MCF 10A (cell line): ENCODE measurements at regions not wholly inside any gene's neighbourhood (a gene's known extent, or its start where the extent isn't known, plus 50 kb on each side); places are given as distances from the start of the nearest gene placed in this dataset.

Source experiments
- BruUV-seq: library from RNA; stranded (reverse); fragments of 400-500 nt; replicated peaks from 2 replicates; lab custom pipeline; 2021; lab: Mats Ljungman, UMichigan
- CTCF ChIA-PET: fragments of 300-600 bp; sonication (Branson Sonifier 250); formaldehyde crosslinking; extraction: SDS; loops from one replicate; lab custom pipeline; 2021; ENCODE audit warnings: antibody characterized with exemption, inconsistent platforms; lab: Yijun Ruan, JAX
- POLR2A ChIA-PET: fragments of 300-600, 350-650 bp; sonication (Branson Sonifier 250); formaldehyde crosslinking; extraction: SDS; loops from one replicate; lab custom pipeline; 2020; ENCODE audit warnings: antibody characterized with exemption, inconsistent platforms; lab: Yijun Ruan, JAX
- DNase-seq: peaks from one replicate; pipeline ENCODE4 v3.0.0-alpha.2; 2018; ENCODE audit not compliant: unreplicated experiment
- H3K27ac Mint-ChIP-seq: one replicate; pipeline ENCODE4 v1.8.0; 2022; ENCODE audit warnings: mild to moderate bottlenecking, low read depth, mixed read lengths; ENCODE audit not compliant: unreplicated experiment
- H3K27me3 Mint-ChIP-seq: one replicate; pipeline ENCODE4 v1.8.0; 2022; ENCODE audit warnings: mixed read lengths; ENCODE audit not compliant: insufficient read depth, unreplicated experiment
- H3K36me3 Mint-ChIP-seq: one replicate; pipeline ENCODE4 v1.8.0; 2022; ENCODE audit warnings: mild to moderate bottlenecking, moderate library complexity, mixed read lengths; ENCODE audit not compliant: insufficient read depth, unreplicated experiment
- H3K4me1 Mint-ChIP-seq: one replicate; pipeline ENCODE4 v1.8.0; 2022; ENCODE audit warnings: mixed read lengths; ENCODE audit not compliant: insufficient read depth, unreplicated experiment
- H3K4me3 Mint-ChIP-seq: one replicate; pipeline ENCODE4 v1.8.0; 2022; ENCODE audit warnings: mild to moderate bottlenecking, moderate library complexity, mixed read lengths; ENCODE audit not compliant: unreplicated experiment
- H3K9me3 Mint-ChIP-seq: one replicate; pipeline ENCODE4 v1.8.0; 2022; ENCODE audit warnings: mixed read lengths; ENCODE audit not compliant: unreplicated experiment
- intact Hi-C: fragments of 100-400 bp; cut with micrococcal nuclease; formaldehyde crosslinking; loops from 2 replicates; pipeline ENCODE4 v1.14.1; 2022
- TF ChIP-seq, protein P1 (sequence below): fragments of 200-600 bp; IDR thresholded peaks from one replicate; pipeline ENCODE4 v1.8.0; 2022; ENCODE audit warnings: antibody characterized with exemption, mild to moderate bottlenecking; ENCODE audit not compliant: unreplicated experiment

DNA sequence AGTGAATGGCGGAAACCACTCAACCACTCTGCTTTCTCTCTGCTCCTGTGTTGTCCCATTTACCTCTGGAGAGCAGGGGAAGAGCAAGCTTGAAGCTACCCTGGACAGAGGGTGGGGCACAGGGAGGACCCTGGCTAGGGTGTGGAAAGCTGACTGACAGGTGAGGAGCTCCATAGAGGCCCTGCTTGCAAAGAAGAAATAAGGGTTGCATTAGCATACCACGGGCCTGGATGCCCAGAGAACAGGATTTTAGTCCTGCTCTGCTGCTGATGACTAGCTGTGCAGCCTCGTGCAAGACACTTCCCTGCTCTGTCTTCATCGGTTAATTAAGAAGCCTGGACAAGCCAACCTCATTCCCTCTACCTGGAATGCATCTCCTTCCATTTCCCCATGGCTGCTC is 135.0 kb downstream of the BUD13 start:
- TF ChIP-seq, protein P1, sequence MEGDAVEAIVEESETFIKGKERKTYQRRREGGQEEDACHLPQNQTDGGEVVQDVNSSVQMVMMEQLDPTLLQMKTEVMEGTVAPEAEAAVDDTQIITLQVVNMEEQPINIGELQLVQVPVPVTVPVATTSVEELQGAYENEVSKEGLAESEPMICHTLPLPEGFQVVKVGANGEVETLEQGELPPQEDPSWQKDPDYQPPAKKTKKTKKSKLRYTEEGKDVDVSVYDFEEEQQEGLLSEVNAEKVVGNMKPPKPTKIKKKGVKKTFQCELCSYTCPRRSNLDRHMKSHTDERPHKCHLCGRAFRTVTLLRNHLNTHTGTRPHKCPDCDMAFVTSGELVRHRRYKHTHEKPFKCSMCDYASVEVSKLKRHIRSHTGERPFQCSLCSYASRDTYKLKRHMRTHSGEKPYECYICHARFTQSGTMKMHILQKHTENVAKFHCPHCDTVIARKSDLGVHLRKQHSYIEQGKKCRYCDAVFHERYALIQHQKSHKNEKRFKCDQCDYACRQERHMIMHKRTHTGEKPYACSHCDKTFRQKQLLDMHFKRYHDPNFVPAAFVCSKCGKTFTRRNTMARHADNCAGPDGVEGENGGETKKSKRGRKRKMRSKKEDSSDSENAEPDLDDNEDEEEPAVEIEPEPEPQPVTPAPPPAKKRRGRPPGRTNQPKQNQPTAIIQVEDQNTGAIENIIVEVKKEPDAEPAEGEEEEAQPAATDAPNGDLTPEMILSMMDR: no peak
- H3K36me3 Mint-ChIP-seq: no peaks in the 10 kb centered on the region

DNA sequence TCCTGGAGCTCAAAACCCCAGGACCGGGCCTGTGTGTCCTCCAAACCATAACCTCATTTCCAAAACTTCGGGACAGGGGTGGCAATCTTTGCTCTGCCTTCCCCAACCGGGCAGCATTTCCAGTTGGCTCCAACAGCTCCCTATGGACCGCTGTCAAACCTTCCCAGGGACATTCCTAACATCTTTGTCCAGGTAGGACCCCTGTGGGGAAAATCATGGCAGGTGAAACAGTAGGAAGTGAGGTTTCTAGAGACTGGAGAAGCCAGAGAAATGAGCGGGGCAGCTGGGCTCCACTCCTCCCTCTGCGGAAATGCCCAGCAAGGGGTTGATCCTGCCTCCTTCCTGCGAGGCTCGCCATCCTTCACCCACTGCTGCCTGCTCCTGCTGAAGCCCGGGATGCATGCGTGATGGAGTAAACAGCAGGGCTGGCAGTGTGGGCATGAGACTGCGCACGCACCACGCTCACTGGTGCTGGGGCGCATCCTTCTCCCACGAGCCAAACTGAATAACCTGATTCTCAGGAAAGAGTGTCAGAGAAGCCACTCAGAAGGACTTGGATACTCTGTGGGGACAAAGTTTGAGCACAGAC is 136.4 kb downstream of the BUD13 start:
- ChIA-PET POLR2A (no interaction called here), CTCF (no interaction called here)
- Mint-ChIP-seq H3K27ac (no peak overlapping the region), H3K4me3 (no peak overlapping the region), H3K27me3 (peaks cover 24% of the 10 kb centered on the region), H3K4me1 (no peaks in the 10 kb centered on the region), H3K36me3 (no peaks in the 10 kb centered on the region), H3K9me3 (no peaks in the 10 kb centered on the region)
- BruUV-seq: no TSS peak
- no peak for DNase-seq
- TF ChIP-seq, protein P1: no peak
- intact Hi-C loops: no loop called here

More for the DNA sequence above, 135.0 kb downstream of the BUD13 start:
- POLR2A ChIA-PET: no interaction called here
- peaks cover 12% of the 10 kb centered on the region for H3K27me3 Mint-ChIP-seq
- no peaks in the 10 kb centered on the region for H3K9me3 Mint-ChIP-seq
- no peak overlapping the region for H3K4me3 Mint-ChIP-seq
- no peak overlapping the region for H3K27ac Mint-ChIP-seq
- no peaks in the 10 kb centered on the region for H3K4me1 Mint-ChIP-seq
- no TSS peak for BruUV-seq
- DNase-seq: no peak
- CTCF ChIA-PET: interaction anchor here (0.7 to 1.2 kb wide), 2 partner anchors 17 to 322 kb away, joined by 3 to 4 read pairs; no protein-coding TSS in a partner anchor
- intact Hi-C loops: no loop called here

DNA sequence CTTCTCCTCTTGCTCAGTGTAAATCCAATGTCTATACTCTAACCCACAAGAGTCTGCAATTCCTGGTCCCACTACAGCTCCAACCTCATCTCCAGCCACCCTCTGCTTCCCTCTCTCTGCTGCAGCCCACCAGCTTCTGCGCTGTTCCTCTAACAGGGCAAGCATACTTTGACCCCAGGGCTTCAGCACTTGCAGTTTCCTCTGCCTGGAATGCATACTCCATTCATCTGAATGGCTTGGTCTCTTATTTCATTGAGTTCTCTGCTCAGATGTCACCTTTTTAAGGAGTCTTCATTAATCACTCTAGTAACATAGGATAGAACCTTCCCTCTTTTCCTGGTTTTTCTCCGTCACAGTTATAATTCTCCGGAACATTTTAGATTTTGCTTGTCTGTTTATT is 141.6 kb downstream of the BUD13 start:
- no peak for DNase-seq
- ChIA-PET POLR2A (no interaction called here), CTCF (no interaction called here)
- TF ChIP-seq, protein P1: no peak
- Mint-ChIP-seq H3K27me3 (peaks cover 40% of the 10 kb centered on the region), H3K27ac (no peak overlapping the region), H3K36me3 (no peaks in the 10 kb centered on the region), H3K4me3 (no peak overlapping the region), H3K4me1 (no peaks in the 10 kb centered on the region), H3K9me3 (no peaks in the 10 kb centered on the region)
- intact Hi-C loops: no loop called here
- BruUV-seq: no TSS peak

DNA sequence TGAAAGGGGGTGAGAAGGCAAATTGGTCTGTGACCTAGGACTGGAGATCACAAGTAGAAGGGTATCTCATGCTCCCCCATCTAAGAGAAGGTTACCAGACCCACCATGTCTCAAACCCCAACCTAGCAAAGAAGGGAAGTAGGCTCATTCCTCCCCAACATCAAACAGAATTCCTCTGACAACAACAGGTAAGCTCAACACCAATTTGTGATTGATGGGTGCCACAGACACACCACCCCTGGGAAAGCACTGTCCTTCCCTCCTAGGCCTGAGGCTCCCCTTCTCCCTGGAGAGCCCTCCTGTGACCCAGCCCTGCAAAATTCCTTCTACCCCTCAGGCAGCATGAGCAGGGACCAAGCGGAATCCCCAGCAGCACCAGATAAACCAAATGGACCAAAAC is 154.3 kb downstream of the BUD13 start:
- no peaks in the 10 kb centered on the region for H3K4me1 Mint-ChIP-seq
- POLR2A ChIA-PET: no interaction called here

More for the DNA sequence above, 154.3 kb downstream of the BUD13 start:
- intact Hi-C loops: no loop called here
- CTCF ChIA-PET: no interaction called here
- Mint-ChIP-seq H3K9me3 (no peaks in the 10 kb centered on the region), H3K27me3 (peaks cover 34% of the 10 kb centered on the region), H3K36me3 (no peaks in the 10 kb centered on the region), H3K27ac (no peak overlapping the region), H3K4me3 (no peak overlapping the region)
- TF ChIP-seq, protein P1: no peak
- BruUV-seq: no TSS peak
- DNase-seq: no peak
